Tibial nerve (tissue), 4 donors: ENCODE measurements at regions not wholly inside any gene's neighbourhood (a gene's known extent, or its start where the extent isn't known, plus 50 kb on each side); places are given as distances from the start of the nearest gene placed in this dataset.

ENCODE experiments used
- DNase-seq, 2 donors: peaks; one replicate each; pipeline ENCODE4 v3.0.0-alpha.2; 2019; ENCODE audit warnings: low spot score in 2 of 2
- H3K27ac ChIP-seq, 4 donors: fragments of 200-600 bp; sonication (generic) in 3 of 4; one replicate each; pipeline ENCODE4 v1.5.1; 2017 to 2019; ENCODE audit warnings: mild to moderate bottlenecking in 1 of 4
- H3K27me3 ChIP-seq, 2 donors: fragments of 200-600 bp; sonication (generic) in 1 of 2; one replicate each; pipeline versions ENCODE4 v1.5.1 to v1.6.0; 2017 to 2019
- H3K36me3 ChIP-seq, 3 donors: fragments of 200-600 bp; sonication (generic); one replicate each; pipeline ENCODE4 v1.5.1; 2018 to 2019
- H3K4me1 ChIP-seq, 4 donors: fragments of 200-600 bp; sonication (generic) in 3 of 4; one replicate each; pipeline ENCODE4 v1.5.1; 2017 to 2019
- H3K4me3 ChIP-seq, 4 donors: fragments of 200-600 bp; sonication (generic) in 3 of 4; one replicate each; pipeline ENCODE4 v1.5.1; 2017 to 2019; ENCODE audit warnings: mild to moderate bottlenecking in 1 of 4, moderate library complexity in 1 of 4
- H3K9me3 ChIP-seq, 4 donors: fragments of 200-600 bp; sonication (generic) in 3 of 4; one replicate each; pipeline ENCODE4 v1.5.1; 2017 to 2019
- CTCF ChIP-seq, 5 experiments: fragments of 200-600 bp in 3 of 5; fragments of 450-650 bp in 2 of 5; sonication (generic) in 3 of 5; IDR thresholded peaks; one replicate each; pipeline ENCODE4 v1.5.1; 2016 to 2019; ENCODE audit warnings: antibody characterized with exemption in 5 of 5, mild to moderate bottlenecking in 3 of 5, moderate library complexity in 2 of 5
- EP300 ChIP-seq, 2 donors: sonication (generic); formaldehyde crosslinking; IDR thresholded peaks; one replicate each; pipeline ENCODE4 v1.6.1; 2017; ENCODE audit warnings: antibody characterized with exemption in 2 of 2, mild to moderate bottlenecking in 1 of 2
- POLR2A ChIP-seq, 2 donors: fragments of 450-650 bp; IDR thresholded peaks; one replicate each; pipeline ENCODE4 v1.6.1; 2017; ENCODE audit warnings: antibody characterized with exemption in 2 of 2, mild to moderate bottlenecking in 2 of 2, moderate library complexity in 2 of 2
- WGBS, 2 donors: methylation state at CpG; one replicate each; pipeline ENCODE4 v1.1.5; 2018; 5-methylcytosine and 5-hydroxymethylcytosine counted together

GRCh38 chr2:66775730-66776422, 341.0 kb downstream of the MEIS1 start:
- Histone ChIP-seq H3K4me3 (no peak overlapping the region), H3K27me3 (no peaks in the 10 kb centered on the region), H3K9me3 (no peaks in the 10 kb centered on the region), H3K36me3 (no peaks in the 10 kb centered on the region), H3K4me1 (no peaks in the 10 kb centered on the region), H3K27ac (no peak overlapping the region)
- no peak for TF ChIP-seq CTCF (IDR thresholded peaks at IDR 0.05)
- no peak for TF ChIP-seq EP300 (IDR thresholded peaks at IDR 0.05)
- TF ChIP-seq POLR2A (IDR thresholded peaks at IDR 0.05) = no peak
- 77 to 78% methylated on average over 4 of the region's 4 CpGs for WGBS, 2 donors
- DNase-seq = no peak

GRCh38 chr2:66781804-66782203, 346.9 kb downstream of the MEIS1 start:
- no peak for DNase-seq
- no peaks in the 10 kb centered on the region for H3K4me1 ChIP-seq
- no peak overlapping the region for H3K4me3 ChIP-seq
- WGBS, 2 donors = 88 to 94% methylated on average over 4 of the region's 4 CpGs
- TF ChIP-seq EP300 (IDR thresholded peaks at IDR 0.05) = no peak
- no peak for TF ChIP-seq CTCF (IDR thresholded peaks at IDR 0.05)
- TF ChIP-seq POLR2A (IDR thresholded peaks at IDR 0.05) = no peak
- H3K27ac ChIP-seq = no peak overlapping the region
- no peaks in the 10 kb centered on the region for H3K27me3 ChIP-seq
- no peaks in the 10 kb centered on the region for H3K9me3 ChIP-seq
- no peaks in the 10 kb centered on the region for H3K36me3 ChIP-seq

GRCh38 chr2:66782780-66783361, 347.9 kb downstream of the MEIS1 start:
- Histone ChIP-seq H3K4me3 (no peak overlapping the region), H3K4me1 (no peaks in the 10 kb centered on the region), H3K36me3 (no peaks in the 10 kb centered on the region), H3K9me3 (no peaks in the 10 kb centered on the region), H3K27me3 (no peaks in the 10 kb centered on the region), H3K27ac (no peak overlapping the region)
- TF ChIP-seq POLR2A (IDR thresholded peaks at IDR 0.05) (no peak), CTCF (IDR thresholded peaks at IDR 0.05) (no peak), EP300 (IDR thresholded peaks at IDR 0.05) (no peak)
- 85 to 87% methylated on average over 7 of the region's 7 CpGs for WGBS, 2 donors
- DNase-seq = no peak

- Histone ChIP-seq H3K9me3 (no peaks in the 10 kb centered on the region), H3K36me3 (no peaks in the 10 kb centered on the region), H3K4me3 (no peak overlapping the region), H3K27ac (no peak overlapping the region), H3K4me1 (no peaks in the 10 kb centered on the region), H3K27me3 (no peaks in the 10 kb centered on the region)
- TF ChIP-seq CTCF (IDR thresholded peaks at IDR 0.05) = no peak
- TF ChIP-seq POLR2A (IDR thresholded peaks at IDR 0.05) = no peak
- TF ChIP-seq EP300 (IDR thresholded peaks at IDR 0.05) = no peak
- DNase-seq = no peak
- 81 to 96% methylated on average over 5 of the region's 5 CpGs for WGBS, 2 donors
Measured at GRCh38 chr2:66789741-66790140, 354.8 kb downstream of the MEIS1 start.

- Histone ChIP-seq H3K27ac (no peak overlapping the region), H3K4me1 (no peaks in the 10 kb centered on the region), H3K27me3 (no peaks in the 10 kb centered on the region), H3K36me3 (no peaks in the 10 kb centered on the region), H3K4me3 (no peak overlapping the region), H3K9me3 (no peaks in the 10 kb centered on the region)
- no peak for DNase-seq
- 50 to 57% methylated on average over 1 of the region's 1 CpG for WGBS, 2 donors
- TF ChIP-seq POLR2A (IDR thresholded peaks at IDR 0.05) = no peak
- no peak for TF ChIP-seq EP300 (IDR thresholded peaks at IDR 0.05)
- TF ChIP-seq CTCF (IDR thresholded peaks at IDR 0.05) = no peak
Measured at GRCh38 chr2:66790651-66791181, 355.8 kb downstream of the MEIS1 start.
